ENCODE measurements at regions not wholly inside any gene's neighbourhood (a gene's known extent, or its start where the extent isn't known, plus 50 kb on each side); places are given as distances from the start of the nearest gene placed in this dataset.
A peak's percentile ranks its signal among the peaks of the same experiment; 100 is the strongest.
"Not testable (repeated sequence)": the region's sequence is repeated elsewhere in the genome, so short reads cannot be mapped to it uniquely, and the experiment has no call there.

DNA sequence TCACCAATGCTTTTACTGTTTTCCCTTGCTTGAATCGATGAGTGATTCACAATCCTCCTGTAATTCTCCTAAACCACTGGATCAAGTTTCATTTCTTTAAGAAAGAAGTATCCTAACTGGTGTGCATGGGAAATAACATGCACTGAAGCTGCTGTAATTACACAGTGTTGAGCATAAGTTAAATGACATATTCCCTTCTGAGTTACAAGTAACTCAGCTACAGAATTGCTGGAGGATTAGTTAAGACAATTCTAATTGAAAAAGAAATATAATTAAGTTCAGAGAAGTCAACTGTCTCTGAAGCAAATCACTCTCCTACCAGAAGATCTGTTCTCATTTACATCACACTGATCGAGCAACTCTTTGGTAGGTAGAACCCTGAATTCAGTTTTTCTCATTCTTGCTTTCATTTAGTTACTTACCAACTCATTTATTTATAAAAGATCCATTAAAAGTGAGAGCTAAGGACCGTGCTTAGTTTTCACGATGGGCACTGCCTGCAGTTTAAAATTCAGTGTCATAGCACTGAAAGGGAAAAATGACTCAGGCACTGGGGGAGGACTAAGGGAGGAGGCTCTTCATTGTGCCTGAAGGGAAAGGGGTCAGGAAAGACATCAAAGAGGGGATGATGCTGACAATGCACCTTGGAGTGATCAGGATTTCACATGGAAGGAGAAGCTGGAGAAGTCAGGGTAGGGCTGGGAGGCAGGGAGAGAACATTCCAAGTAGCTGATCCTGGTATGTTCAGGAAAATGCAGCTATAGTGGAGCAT, 327.2 kb downstream of the EMP1 start:
- TF ChIP-seq CTCF (IDR thresholded peaks at IDR 0.05), result no peak
- Mint-ChIP-seq H3K4me1 (ENCODE audit: unreplicated experiment) (no peaks in the 10 kb centered on the region), H3K4me3 (ENCODE audit: unreplicated experiment) (no peak overlapping the region), H3K27me3 (ENCODE audit: unreplicated experiment) (no peaks in the 10 kb centered on the region), H3K36me3 (ENCODE audit: unreplicated experiment) (no peaks in the 10 kb centered on the region), H3K27ac (ENCODE audit: unreplicated experiment) (no peak overlapping the region), H3K9me3 (ENCODE audit: unreplicated experiment) (no peaks in the 10 kb centered on the region)
- no peak for DNase-seq (ENCODE audit: extremely low spot score, unreplicated experiment)

GRCh38 chr12:13518034-13518433, 321.5 kb downstream of the EMP1 start:
- H3K27me3 Mint-ChIP-seq (ENCODE audit: unreplicated experiment); H3K9me3 Mint-ChIP-seq (ENCODE audit: unreplicated experiment); H3K4me3 Mint-ChIP-seq (ENCODE audit: unreplicated experiment); H3K4me1 Mint-ChIP-seq (ENCODE audit: unreplicated experiment); H3K27ac Mint-ChIP-seq (ENCODE audit: unreplicated experiment); H3K36me3 Mint-ChIP-seq (ENCODE audit: unreplicated experiment): not testable (repeated sequence)
- DNase-seq (ENCODE audit: extremely low spot score, unreplicated experiment), result peak; percentile 25

DNA sequence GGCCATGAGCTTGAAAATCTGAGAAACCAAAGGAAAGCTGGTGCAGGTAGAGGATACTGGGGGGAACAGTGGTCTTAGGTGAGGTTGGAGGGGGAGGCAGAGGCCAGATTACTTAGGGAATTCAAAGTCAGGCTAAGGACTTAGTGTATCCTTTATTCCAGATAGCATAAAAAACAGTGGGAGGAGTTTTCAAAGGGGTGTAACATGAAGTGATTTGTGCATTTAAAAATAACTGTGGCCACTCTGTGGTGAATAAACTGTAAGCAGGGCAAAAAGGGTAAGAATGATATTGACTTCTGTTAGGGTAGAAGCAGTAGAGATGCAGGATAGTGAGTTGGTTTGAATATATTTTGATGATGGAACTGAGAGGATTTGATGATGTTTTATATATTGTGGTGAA, 313.2 kb downstream of the EMP1 start:
- H3K36me3 Mint-ChIP-seq (ENCODE audit: unreplicated experiment), result no peaks in the 10 kb centered on the region
- no peak for DNase-seq (ENCODE audit: extremely low spot score, unreplicated experiment)
- TF ChIP-seq CTCF (IDR thresholded peaks at IDR 0.05), result no peak
- no peak overlapping the region for H3K27ac Mint-ChIP-seq (ENCODE audit: unreplicated experiment)
- H3K4me1 Mint-ChIP-seq (ENCODE audit: unreplicated experiment), result no peaks in the 10 kb centered on the region
- H3K27me3 Mint-ChIP-seq (ENCODE audit: unreplicated experiment), result peaks cover 2% of the 10 kb centered on the region
- no peak overlapping the region for H3K4me3 Mint-ChIP-seq (ENCODE audit: unreplicated experiment)
- H3K9me3 Mint-ChIP-seq (ENCODE audit: unreplicated experiment), result peaks cover 5% of the 10 kb centered on the region

- Mint-ChIP-seq H3K4me1 (ENCODE audit: unreplicated experiment) (no peaks in the 10 kb centered on the region), H3K4me3 (ENCODE audit: unreplicated experiment) (no peak overlapping the region), H3K9me3 (ENCODE audit: unreplicated experiment) (no peaks in the 10 kb centered on the region), H3K27me3 (ENCODE audit: unreplicated experiment) (no peaks in the 10 kb centered on the region), H3K36me3 (ENCODE audit: unreplicated experiment) (no peaks in the 10 kb centered on the region), H3K27ac (ENCODE audit: unreplicated experiment) (no peak overlapping the region)
- DNase-seq (ENCODE audit: extremely low spot score, unreplicated experiment), result no peak
- no peak for TF ChIP-seq CTCF (IDR thresholded peaks at IDR 0.05)
Measured at GRCh38 chr12:13505636-13506035, 309.1 kb downstream of the EMP1 start.

- TF ChIP-seq CTCF (IDR thresholded peaks at IDR 0.05), result no peak
- DNase-seq (ENCODE audit: extremely low spot score, unreplicated experiment), result no peak
- Mint-ChIP-seq H3K9me3 (ENCODE audit: unreplicated experiment) (no peaks in the 10 kb centered on the region), H3K27ac (ENCODE audit: unreplicated experiment) (no peak overlapping the region), H3K36me3 (ENCODE audit: unreplicated experiment) (no peaks in the 10 kb centered on the region), H3K4me1 (ENCODE audit: unreplicated experiment) (no peaks in the 10 kb centered on the region), H3K27me3 (ENCODE audit: unreplicated experiment) (no peaks in the 10 kb centered on the region), H3K4me3 (ENCODE audit: unreplicated experiment) (no peak overlapping the region)
Measured at GRCh38 chr12:13505224-13505623, 308.7 kb downstream of the EMP1 start.

Measured in osteocyte (in vitro differentiated cells).